GM21786 (cell line): ENCODE measurements at regions not wholly inside any gene's neighbourhood (a gene's known extent, or its start where the extent isn't known, plus 50 kb on each side); places are given as distances from the start of the nearest gene placed in this dataset.

Source experiments
- ATAC-seq: cut with Tn5 transposase; IDR thresholded peaks from one replicate; pipeline ENCODE4 v1.9.1; 2021; ENCODE audit not compliant: unreplicated experiment

DNA sequence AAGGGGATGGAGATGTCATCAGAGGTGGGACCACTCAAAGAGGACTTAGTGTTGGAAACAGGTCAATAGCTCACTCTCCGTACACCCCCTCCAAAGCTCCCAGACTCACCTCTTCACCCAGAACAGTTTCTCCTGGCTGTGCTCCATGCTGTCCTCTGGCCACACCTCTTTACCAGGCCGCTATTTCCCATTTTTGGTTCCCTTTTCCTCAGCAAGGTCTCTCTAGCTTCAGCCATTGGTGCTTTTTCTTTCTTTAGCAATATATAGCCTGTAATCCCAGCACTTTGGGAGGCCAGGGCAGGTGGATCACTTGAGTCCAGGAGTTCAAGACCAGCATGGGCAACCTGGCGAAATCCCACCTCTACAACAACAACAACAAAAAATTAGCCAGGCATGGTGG, 123.6 kb upstream of the SMAD3 start:
- no peak for ATAC-seq

- no peak for ATAC-seq
Observed at GRCh38 chr15:66942649-66943390, 122.6 kb upstream of the SMAD3 start.

DNA sequence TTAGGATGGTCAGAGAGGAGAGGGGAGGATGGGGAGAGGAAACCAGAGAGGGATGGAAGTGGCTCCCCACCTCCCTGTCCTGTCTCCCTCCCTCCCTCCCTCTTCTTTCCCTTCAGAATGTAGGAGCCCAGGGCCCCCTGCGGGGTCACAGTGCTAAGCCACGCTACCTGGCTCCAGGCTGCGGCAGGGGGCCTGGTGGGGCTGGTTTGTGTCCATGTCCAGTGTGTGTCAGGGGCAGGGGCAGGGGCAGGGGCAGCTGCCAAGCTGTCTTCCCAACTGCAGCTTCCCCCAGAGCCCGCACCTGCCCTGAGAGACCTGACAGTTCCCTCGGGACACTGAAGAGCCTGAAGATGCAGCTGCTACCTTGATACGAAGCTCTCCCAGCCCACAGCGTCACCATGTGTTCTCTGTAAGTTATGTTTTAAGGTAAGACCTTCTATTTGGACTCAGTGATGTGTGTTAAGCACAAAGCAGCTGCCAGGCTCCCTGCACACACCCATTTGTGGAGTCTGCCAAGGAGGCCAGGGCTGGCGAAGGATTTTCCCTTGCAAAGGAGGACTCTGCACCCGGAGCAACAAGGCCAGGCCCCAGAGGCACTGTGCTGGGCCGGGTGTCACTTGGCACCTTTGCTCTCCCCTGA, 121.8 kb upstream of the SMAD3 start:
- no peak for ATAC-seq

GRCh38 chr15:66944121-66944520, 121.3 kb upstream of the SMAD3 start:
- no peak for ATAC-seq

- ATAC-seq: no peak
Observed at GRCh38 chr15:66945286-66945685, 120.1 kb upstream of the SMAD3 start.

GRCh38 chr15:66945842-66946241, 119.6 kb upstream of the SMAD3 start:
- ATAC-seq: no peak

DNA sequence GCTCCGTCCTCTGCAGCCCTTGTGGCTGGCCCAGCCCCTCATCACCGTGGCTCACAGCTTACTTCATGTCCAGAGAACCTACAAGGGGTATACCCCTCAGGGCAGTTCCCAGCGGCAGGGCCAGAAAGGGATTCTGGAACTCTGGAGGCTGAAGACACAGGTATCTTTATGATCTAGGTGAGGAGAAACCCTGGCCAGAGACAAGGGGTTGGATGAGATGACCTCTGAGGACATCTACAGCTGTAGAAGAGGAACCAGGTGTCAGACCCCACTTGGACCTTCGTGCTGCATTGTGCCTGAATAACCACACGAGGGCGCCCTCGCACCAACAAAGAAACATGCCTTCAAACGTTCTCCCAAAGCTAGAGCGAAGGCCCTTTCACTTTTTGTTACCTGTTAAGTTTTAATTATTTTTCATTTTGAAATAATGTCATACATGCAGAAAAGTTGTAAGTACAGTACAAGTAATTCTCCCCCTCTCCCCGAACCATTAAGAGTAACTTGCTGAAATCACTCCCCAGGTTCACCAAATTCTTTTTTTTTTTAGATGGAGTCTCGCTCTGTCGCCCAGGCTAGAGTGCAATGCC, 118.7 kb upstream of the SMAD3 start:
- ATAC-seq: no peak

GRCh38 chr15:66947471-66947870, 117.9 kb upstream of the SMAD3 start:
- ATAC-seq: no peak

GRCh38 chr15:66948294-66948693, 117.1 kb upstream of the SMAD3 start:
- no peak for ATAC-seq

GRCh38 chr15:66950114-66950513, 115.3 kb upstream of the SMAD3 start:
- ATAC-seq: no peak

DNA sequence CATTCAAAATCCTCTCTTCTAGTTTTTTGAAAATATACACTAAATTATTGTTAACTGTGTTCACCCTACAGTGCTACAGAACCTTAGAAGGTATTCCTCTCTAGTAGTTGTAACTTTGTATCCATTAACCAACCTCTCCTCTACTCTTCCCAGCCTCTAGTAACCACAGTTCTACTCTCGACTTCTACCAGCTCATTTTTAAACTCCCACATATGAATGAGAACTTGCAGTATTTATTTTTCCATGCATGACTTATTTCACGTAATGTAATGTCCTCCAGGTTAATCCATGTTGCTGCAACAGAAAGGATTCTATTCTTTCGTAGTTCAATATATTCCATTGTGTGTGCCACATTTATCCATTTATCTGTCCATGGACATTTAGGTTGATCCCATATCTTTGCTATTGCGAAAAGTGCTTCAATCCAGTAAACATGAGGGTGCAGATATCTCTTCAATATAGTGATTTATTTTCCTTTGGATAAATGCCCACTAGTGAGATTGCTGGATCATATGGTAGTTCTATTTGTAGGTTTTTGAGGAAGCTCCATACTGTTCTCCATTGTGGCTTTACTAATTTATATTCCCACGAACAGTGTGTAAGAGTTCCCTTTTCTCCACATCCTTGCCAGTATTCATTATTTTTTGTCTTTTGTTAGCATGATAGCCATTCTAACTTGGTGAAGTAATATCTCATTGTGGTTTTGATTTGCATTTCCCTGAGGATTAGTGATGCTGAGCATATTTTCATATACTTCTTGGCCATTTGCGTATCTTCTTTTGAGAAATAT, 113.7 kb upstream of the SMAD3 start:
- no peak for ATAC-seq

DNA sequence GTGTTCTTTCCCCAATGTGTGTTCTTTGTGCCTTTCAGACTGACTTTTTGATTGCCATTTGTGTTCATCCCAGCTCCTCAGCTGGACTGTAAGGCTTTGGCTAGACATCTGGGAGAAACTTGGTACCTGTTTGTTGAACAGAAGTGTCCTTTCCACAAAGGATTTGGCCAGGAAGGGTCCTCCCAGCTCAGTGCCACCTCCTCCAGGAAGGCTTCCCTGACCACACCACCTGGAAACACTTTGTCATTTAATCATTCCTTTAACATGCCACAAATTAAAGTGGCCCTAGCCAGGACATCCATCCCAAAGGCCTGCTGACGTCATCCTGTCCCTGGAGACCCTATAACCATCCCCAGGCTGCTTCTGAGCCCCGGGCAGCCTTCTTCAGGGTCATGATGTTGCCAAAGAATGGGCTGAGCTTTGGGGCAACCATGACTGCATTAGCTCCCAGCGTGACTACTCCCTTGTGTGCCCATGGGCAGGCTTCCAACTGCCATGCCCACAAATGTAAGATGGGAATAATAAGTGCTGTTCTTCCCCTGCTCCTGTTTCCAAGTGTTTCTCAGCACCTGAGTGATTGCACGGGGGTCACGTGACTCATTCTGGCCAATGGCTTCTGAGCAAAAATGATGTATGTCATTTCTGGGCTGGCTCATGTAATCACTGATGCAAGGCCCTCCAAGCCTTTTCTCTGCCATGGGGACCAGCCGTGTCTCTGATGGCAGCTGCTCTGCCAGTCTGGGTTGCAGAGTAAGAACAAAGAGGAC, 112.5 kb upstream of the SMAD3 start:
- no peak for ATAC-seq

GRCh38 chr15:66953523-66954229, 111.7 kb upstream of the SMAD3 start:
- no peak for ATAC-seq

DNA sequence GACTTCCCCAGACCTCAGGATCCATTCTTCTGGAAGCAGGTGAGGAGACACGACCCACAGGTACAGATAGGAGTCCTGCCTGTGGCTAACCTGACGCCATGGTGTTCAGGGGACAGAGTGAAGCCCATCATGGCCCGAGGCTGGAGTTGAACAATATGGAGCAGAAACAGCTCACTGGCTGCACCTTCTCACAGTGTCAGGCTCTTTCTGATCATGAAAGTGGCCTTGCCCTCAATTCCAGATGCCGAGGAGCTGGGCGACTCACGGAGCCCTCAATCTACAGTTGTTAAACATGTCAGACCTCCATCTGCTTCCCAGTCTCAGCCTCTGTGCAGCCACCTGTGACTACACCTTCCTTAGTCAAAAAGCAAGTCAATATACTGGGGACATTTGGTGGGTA, 110.8 kb upstream of the SMAD3 start:
- no peak for ATAC-seq

DNA sequence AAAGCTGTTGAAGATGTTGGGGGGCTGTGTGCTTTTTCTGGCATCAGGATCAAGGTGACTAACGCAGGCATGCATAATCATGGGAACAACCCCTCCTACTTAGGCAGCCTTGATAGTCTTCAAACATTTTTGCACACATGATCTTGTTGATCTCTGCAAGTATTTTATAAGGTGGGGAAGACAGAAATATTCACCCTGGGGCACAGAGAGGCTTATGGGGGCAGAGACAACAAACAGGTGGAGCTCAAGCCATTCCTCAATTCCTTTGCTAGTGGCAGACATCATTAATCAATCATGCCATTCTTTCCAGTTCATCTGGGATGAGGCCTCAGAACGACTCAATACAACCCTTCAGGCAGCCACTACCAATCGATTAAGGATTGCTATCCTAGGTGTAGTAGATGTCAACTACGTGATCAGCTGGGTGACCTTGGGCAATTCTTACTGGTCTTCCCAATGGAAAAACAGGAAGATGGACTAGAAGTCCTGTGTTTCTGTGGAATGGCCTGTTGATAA, 110.3 kb upstream of the SMAD3 start:
- no peak for ATAC-seq

- no peak for ATAC-seq
Observed at GRCh38 chr15:66955871-66956585, 109.4 kb upstream of the SMAD3 start.

DNA sequence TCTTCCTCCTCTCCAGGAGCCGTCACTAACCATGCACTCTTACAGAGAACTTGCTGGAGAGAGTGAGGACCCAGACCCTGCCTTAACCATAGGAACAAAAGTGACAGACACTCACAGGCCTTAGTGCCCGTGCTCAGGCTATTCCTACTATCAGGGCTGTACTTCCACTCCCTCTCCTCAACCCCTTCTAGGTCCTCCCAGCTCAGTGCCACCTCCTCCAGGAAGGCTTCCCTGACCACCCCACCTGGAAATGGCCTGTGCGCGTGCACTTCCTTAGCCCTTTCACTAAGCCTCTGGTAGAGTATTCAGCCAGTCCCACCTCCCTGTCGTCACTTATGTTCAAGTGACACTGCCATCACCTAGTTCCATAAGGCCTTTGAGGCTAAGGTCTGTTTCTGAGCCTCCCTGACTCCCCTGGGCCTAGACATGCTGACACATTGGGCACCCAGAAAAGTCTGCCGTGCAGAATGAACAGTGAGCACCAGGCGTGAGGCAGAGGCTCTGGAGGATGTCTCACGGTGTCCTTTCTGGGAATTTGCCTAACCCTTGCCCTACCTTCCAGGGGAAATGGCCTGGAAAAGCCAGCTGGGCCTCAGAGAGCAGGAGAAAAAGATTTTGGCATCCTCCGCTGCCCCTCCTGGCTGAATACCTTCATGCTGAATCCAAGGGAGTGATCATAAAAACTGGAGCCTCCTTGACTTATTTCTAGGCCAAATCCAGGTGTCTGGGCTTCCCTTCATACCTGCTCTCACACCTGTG, 108.6 kb upstream of the SMAD3 start:
- ATAC-seq: no peak

DNA sequence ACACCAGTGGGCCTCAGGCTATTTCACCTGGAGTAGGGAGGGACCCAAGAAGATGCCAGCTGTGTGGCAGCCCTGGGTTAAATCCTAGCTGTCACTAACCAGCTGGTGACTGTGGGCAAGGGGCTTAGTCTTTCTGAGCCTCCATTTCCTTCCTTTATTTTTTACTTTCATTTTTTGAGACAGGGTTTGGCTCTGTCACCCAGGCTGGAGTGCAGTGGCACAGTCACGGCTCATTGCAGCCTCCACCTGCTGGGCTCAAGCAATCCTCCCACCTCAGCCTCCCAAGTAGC, 108.0 kb upstream of the SMAD3 start:
- ATAC-seq: no peak

GRCh38 chr15:66959066-66959465, 106.3 kb upstream of the SMAD3 start:
- ATAC-seq: no peak
